ENCODE measurements at regions not wholly inside any gene's neighbourhood (a gene's known extent, or its start where the extent isn't known, plus 50 kb on each side); places are given as distances from the start of the nearest gene placed in this dataset.

DNA sequence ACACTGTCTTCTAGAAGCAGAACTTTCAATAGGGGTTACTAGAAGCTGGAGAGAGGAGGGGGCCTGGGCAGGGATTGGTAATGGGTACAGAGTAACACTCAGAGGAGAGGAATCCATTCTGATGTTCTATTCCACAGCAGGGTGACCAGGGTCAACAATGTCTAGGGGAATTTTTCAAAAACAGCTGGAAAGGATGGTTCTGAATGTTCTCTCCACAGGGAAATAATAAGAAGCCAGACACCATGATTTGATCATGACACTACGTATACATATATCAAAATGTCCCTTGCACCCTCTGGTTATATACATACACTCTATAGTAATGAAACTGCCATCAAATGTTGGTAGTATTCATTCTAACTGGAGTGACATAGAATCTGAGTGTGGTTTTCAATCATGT, 111.2 kb upstream of the TOP3B start:
- Histone ChIP-seq H3K27me3 (no peaks in the 10 kb centered on the region), H3K36me3 (no peaks in the 10 kb centered on the region), H3K9ac (ENCODE audit: low read depth in 2 of 2, low read length in 2 of 2) (no peak overlapping the region), H3K27ac (no peak overlapping the region), H3K4me1 (no peaks in the 10 kb centered on the region), H3K9me3 (no peaks in the 10 kb centered on the region), H3K4me3 (no peak overlapping the region)
- TF ChIP-seq, protein P1, sequence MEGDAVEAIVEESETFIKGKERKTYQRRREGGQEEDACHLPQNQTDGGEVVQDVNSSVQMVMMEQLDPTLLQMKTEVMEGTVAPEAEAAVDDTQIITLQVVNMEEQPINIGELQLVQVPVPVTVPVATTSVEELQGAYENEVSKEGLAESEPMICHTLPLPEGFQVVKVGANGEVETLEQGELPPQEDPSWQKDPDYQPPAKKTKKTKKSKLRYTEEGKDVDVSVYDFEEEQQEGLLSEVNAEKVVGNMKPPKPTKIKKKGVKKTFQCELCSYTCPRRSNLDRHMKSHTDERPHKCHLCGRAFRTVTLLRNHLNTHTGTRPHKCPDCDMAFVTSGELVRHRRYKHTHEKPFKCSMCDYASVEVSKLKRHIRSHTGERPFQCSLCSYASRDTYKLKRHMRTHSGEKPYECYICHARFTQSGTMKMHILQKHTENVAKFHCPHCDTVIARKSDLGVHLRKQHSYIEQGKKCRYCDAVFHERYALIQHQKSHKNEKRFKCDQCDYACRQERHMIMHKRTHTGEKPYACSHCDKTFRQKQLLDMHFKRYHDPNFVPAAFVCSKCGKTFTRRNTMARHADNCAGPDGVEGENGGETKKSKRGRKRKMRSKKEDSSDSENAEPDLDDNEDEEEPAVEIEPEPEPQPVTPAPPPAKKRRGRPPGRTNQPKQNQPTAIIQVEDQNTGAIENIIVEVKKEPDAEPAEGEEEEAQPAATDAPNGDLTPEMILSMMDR (IDR thresholded peaks at IDR 0.05), result no peak
- no peak for DNase-seq
- intact Hi-C loops (cut with DNase I), result no loop called here

DNA sequence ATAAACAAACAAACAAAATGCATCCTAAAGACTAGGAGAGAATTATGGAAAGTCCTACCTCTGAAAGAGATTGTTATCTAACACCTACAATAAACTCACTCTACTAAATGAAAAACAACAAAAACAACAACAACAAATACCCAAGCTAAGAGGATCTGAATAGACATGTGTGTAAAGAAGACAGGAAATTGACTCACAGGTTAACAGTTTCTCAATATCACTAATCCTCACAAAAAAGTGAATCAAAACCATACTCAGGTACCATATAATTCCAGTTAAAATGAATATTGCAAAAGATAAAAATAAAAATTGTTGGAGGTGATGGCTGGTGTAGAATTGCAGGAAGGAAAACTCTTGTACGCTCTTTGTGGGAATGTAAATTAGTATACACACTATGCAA, 110.4 kb upstream of the TOP3B start:
- H3K36me3 ChIP-seq, result no peaks in the 10 kb centered on the region
- H3K4me1 ChIP-seq, result no peaks in the 10 kb centered on the region
- no peak overlapping the region for H3K9ac ChIP-seq (ENCODE audit: low read depth in 2 of 2, low read length in 2 of 2)
- no peaks in the 10 kb centered on the region for H3K9me3 ChIP-seq
- H3K4me3 ChIP-seq, result no peak overlapping the region
- no peak overlapping the region for H3K27ac ChIP-seq
- intact Hi-C loops (cut with DNase I), result no loop called here
- H3K27me3 ChIP-seq, result no peaks in the 10 kb centered on the region
- TF ChIP-seq, protein P1 (IDR thresholded peaks at IDR 0.05), result no peak
- no peak for DNase-seq

DNA sequence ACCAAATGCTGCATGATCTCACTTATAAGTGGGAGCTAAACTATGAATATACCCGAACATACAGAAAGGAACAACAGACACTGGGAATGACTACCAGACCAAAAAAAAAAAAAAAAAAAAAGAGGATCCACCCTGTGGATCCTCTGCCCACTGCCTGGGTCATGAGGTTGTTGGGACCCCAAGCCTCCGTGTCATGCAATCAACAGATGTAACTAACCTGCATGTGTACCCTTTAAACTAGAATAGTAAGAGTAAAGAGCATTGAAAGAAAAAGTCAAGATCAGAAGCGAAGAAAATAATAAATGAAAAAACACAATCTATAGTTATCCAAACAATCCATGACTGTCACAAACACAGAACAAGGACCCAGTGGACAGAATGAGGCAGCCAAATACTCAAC, 109.5 kb upstream of the TOP3B start:
- Histone ChIP-seq H3K27me3 (no peaks in the 10 kb centered on the region), H3K4me1 (no peaks in the 10 kb centered on the region), H3K9me3 (no peaks in the 10 kb centered on the region), H3K9ac (ENCODE audit: low read depth in 2 of 2, low read length in 2 of 2) (no peak overlapping the region), H3K36me3 (no peaks in the 10 kb centered on the region), H3K27ac (no peak overlapping the region), H3K4me3 (no peak overlapping the region)
- TF ChIP-seq, protein P1 (IDR thresholded peaks at IDR 0.05), result no peak
- DNase-seq, result no peak
- intact Hi-C loops (cut with DNase I), result no loop called here

DNA sequence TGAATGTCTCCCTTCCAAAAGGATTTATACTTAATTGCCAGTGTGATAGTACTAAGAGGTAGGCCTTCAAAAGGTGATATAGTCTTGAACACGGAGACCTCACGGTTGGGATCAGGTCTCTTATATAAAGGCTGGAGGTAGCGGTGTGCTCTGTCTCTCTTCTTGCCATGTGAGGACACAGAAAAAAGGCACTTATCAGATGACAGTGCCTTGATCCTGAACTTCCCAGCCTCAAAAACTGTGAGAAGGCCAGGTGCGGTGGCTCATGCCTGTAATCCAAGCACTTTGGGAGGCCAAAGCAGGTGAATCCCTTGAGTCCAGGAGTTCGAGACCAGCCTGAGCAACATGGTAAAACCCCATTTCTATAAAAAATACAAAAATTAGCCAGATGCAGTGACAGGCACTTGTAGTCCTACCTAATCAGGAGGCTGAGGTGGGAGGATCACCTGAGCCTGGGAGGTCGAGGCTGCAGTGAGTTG, 108.9 kb upstream of the TOP3B start:
- DNase-seq, result no peak
- no peaks in the 10 kb centered on the region for H3K9me3 ChIP-seq
- no peak overlapping the region for H3K4me3 ChIP-seq
- no peak overlapping the region for H3K27ac ChIP-seq
- H3K4me1 ChIP-seq, result no peaks in the 10 kb centered on the region
- no peak overlapping the region for H3K9ac ChIP-seq (ENCODE audit: low read depth in 2 of 2, low read length in 2 of 2)
- intact Hi-C loops (cut with DNase I), result no loop called here
- no peaks in the 10 kb centered on the region for H3K36me3 ChIP-seq
- H3K27me3 ChIP-seq, result no peaks in the 10 kb centered on the region
- TF ChIP-seq, protein P1 (IDR thresholded peaks at IDR 0.05), result no peak

DNA sequence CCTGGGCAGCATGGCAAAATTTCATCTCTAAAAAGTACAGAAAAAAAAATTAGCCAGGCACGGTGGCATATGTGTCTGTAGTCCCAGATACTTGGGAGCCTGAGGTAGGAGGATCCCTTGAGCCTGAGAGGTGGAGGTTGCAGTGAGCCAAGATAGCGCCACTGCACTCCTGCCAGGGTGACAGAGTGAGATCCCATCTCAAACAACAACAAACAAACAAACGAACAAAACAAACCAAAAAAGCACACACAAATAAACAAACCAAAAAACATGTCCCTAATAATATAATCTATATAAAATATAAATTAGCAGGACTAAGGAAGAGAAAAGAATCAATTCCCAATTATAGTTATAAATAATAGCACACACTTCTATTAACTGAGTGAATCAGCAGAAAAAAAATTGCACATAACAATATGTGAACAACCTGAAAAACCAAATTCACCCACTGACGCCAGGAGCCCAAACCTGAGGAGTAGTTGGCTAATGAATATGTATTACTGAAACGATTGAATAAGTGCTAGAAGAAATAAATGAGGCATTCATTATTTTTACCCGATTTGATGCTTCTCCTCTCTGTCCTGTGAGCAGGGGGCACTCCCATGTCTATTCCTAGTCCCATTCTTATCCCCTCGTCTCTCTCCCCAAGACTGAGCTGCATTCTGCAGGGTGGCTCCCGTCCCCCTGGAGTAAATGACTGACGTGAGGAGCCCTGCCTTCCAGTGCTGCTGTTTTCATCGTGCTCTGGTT, 108.2 kb upstream of the TOP3B start:
- intact Hi-C loops (cut with DNase I), result no loop called here
- no peaks in the 10 kb centered on the region for H3K4me1 ChIP-seq
- H3K9me3 ChIP-seq, result no peaks in the 10 kb centered on the region
- H3K36me3 ChIP-seq, result no peaks in the 10 kb centered on the region
- H3K4me3 ChIP-seq, result no peak overlapping the region
- H3K27ac ChIP-seq, result no peak overlapping the region
- DNase-seq, result no peak
- no peak overlapping the region for H3K9ac ChIP-seq (ENCODE audit: low read depth in 2 of 2, low read length in 2 of 2)
- TF ChIP-seq, protein P1 (IDR thresholded peaks at IDR 0.05), result no peak
- H3K27me3 ChIP-seq, result no peaks in the 10 kb centered on the region

Measured in colonic mucosa (tissue), 4 donors.